RWPE1 (cell line): ENCODE measurements at regions not wholly inside any gene's neighbourhood (a gene's known extent, or its start where the extent isn't known, plus 50 kb on each side); places are given as distances from the start of the nearest gene placed in this dataset.
A peak's percentile ranks its signal among the peaks of the same experiment; 100 is the strongest.

ENCODE experiments used
- CTCF ChIA-PET: fragments of 350-600 bp; sonication (Branson Sonifier 250); formaldehyde crosslinking; extraction: SDS; loops from one replicate; lab custom pipeline; 2021; lab: Yijun Ruan, JAX
- POLR2A ChIA-PET: fragments of 400-600 bp; formaldehyde crosslinking; extraction: SDS; loops from one replicate; lab custom pipeline; 2020; ENCODE audit warnings: antibody characterized with exemption; ENCODE audit not compliant: low non-redundant PET; lab: Yijun Ruan, JAX
- DNase-seq: peaks from one replicate; pipeline ENCODE4 v3.0.0; 2012; ENCODE audit warnings: low spot score
- H3K27ac ChIP-seq: fragments of 450-650 bp; 2 replicates; pipeline ENCODE4 v1.5.1; 2017
- CTCF ChIP-seq: fragments of 450-650 bp; conservative IDR thresholded peaks from 2 replicates; pipeline ENCODE4 v1.5.1; 2017; ENCODE audit warnings: low read depth, mild to moderate bottlenecking

GRCh38 chr6:29999416-29999815, 57.1 kb downstream of the HLA-A start:
- no peak overlapping the region for H3K27ac ChIP-seq
- TF ChIP-seq CTCF = no peak
- ChIA-PET CTCF (no interaction called here), POLR2A (no interaction called here)
- DNase-seq = no peak

GRCh38 chr6:30000156-30000791, 57.9 kb downstream of the HLA-A start:
- TF ChIP-seq CTCF = no peak
- no peak for DNase-seq
- ChIA-PET CTCF (no interaction called here), POLR2A (no interaction called here)
- no peak overlapping the region for H3K27ac ChIP-seq

- POLR2A ChIA-PET = no interaction called here
- TF ChIP-seq CTCF = no peak
- CTCF ChIA-PET = interaction anchor here (1.0 kb wide), 1 partner anchor 11 kb away, joined by 3 read pairs; no protein-coding TSS in a partner anchor
- DNase-seq = peak; percentile 17
- no peak overlapping the region for H3K27ac ChIP-seq
Measured at GRCh38 chr6:30002871-30003270, 58.2 kb upstream of the POLR1H start.

GRCh38 chr6:30005482-30005881, 55.6 kb upstream of the POLR1H start:
- POLR2A ChIA-PET = no interaction called here
- no peak overlapping the region for H3K27ac ChIP-seq
- CTCF ChIA-PET = interaction anchor here (0.7 kb wide), 1 partner anchor 32 kb away, joined by 3 read pairs; no protein-coding TSS in a partner anchor
- no peak for DNase-seq
- TF ChIP-seq CTCF = no peak

GRCh38 chr6:30006170-30007131, 54.6 kb upstream of the POLR1H start:
- TF ChIP-seq CTCF = no peak
- no peak overlapping the region for H3K27ac ChIP-seq
- POLR2A ChIA-PET = no interaction called here
- no peak for DNase-seq
- CTCF ChIA-PET = interaction anchor here (0.6 kb wide), 1 partner anchor 378 kb away, joined by 3 read pairs; no protein-coding TSS in a partner anchor

- no peak for DNase-seq
- ChIA-PET POLR2A (no interaction called here), CTCF (interaction anchor here (0.6 kb wide), 1 partner anchor 379 kb away, joined by 3 read pairs; no protein-coding TSS in a partner anchor)
Measured at GRCh38 chr6:30007132-30007764, 53.8 kb upstream of the POLR1H start.

More at GRCh38 chr6:30007132-30007764, 53.8 kb upstream of the POLR1H start:
- no peak overlapping the region for H3K27ac ChIP-seq
- TF ChIP-seq CTCF = no peak
